Ovary (tissue), 7 donors: ENCODE measurements at regions not wholly inside any gene's neighbourhood (a gene's known extent, or its start where the extent isn't known, plus 50 kb on each side); places are given as distances from the start of the nearest gene placed in this dataset.

Experiments
- DNase-seq, 5 donors: peaks; one replicate each; pipeline ENCODE4 v3.0.0-alpha.2; 2019 to 2020
- H3K27ac ChIP-seq, 2 donors: fragments of 200-600 bp; one replicate each; pipeline versions ENCODE4 v1.5.1 to v1.8.0; 2019 to 2022
- H3K27me3 ChIP-seq: fragments of 200-600 bp; one replicate; pipeline ENCODE4 v1.8.0; 2022
- H3K36me3 ChIP-seq: fragments of 200-600 bp; sonication (generic); one replicate; pipeline ENCODE4 v1.5.1; 2019
- H3K4me1 ChIP-seq: one replicate; pipeline ENCODE4 v1.8.1; 2013; ENCODE audit warnings: mild to moderate bottlenecking, moderate library complexity; ENCODE audit not compliant: insufficient read depth
- H3K4me3 ChIP-seq: fragments of 200-600 bp; sonication (generic); one replicate; pipeline ENCODE4 v1.5.1; 2017
- H3K9me3 ChIP-seq, 2 donors: fragments of 200-600 bp in 1 of 2; sonication (generic) in 1 of 2; one replicate each; pipeline versions ENCODE4 v1.5.1 to v1.8.1; 2013 to 2019; ENCODE audit warnings: mild to moderate bottlenecking in 1 of 2, moderate library complexity in 1 of 2
- EP300 ChIP-seq: sonication (generic); formaldehyde crosslinking; IDR thresholded peaks from one replicate; pipeline ENCODE4 v1.6.1; 2017; ENCODE audit warnings: antibody characterized with exemption
- POLR2A ChIP-seq: fragments of 450-650 bp; IDR thresholded peaks from one replicate; pipeline ENCODE4 v1.6.1; 2017; ENCODE audit warnings: antibody characterized with exemption, mild to moderate bottlenecking, moderate library complexity
- WGBS, 3 donors: extraction: QIAGEN DNeasy Blood & Tissue Kit in 1 of 3; methylation state at CpG; one replicate each; pipeline versions ENCODE4 v1.1.5 to v1.1.7; 2013 to 2017; 5-methylcytosine and 5-hydroxymethylcytosine counted together
- intact Hi-C, 4 donors: fragments of 100-400 bp; cut with DNase I; formaldehyde crosslinking; loops; one replicate each; pipeline versions ENCODE4 v1.11.0 to v1.15.1; 2022 to 2023
- TF ChIP-seq, protein P1 (sequence below), 3 donors: fragments of 450-650 bp in 2 of 3; fragments of 200-600 bp in 1 of 3; IDR thresholded peaks; one replicate each; pipeline versions ENCODE4 v1.5.1 to v1.8.0; 2016 to 2022; ENCODE audit warnings: antibody characterized with exemption in 3 of 3, mild to moderate bottlenecking in 1 of 3
- donor health status: DM: no; HTN: no; CAD: no; lungs with moderate emphysema.
- donor health status: DM: no; HTN: no; CAD: no.
- donor health status: Bipolar disorder and iron deficiency.
- donor health status: DM: no; HTN: no; CAD: no.
- donor health status: DM: yes; HTN: yes; CAD: no.

DNA sequence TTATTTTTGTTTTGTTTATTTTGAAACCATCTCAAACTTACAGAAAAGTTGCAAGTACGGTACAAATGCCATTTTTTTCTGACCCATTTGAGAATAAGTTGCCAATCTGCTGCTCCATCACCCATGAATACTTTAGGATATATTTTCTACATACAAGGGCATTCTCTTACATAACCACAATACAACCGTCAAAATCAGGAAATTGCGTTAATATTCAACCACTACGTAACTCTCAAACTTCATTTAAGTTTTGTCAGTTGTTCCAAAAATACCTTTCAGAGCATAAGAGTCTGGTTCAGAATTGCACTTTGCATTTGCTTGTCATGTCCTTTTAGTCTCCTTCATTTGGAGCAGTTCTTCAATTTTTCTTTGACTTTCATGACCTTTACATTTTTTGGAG, 194.3 kb upstream of the BDNF start:
- Histone ChIP-seq H3K36me3 (no peaks in the 10 kb centered on the region), H3K27ac (no peak overlapping the region), H3K27me3 (no peaks in the 10 kb centered on the region), H3K9me3 (no peaks in the 10 kb centered on the region), H3K4me3 (no peak overlapping the region), H3K4me1 (no peaks in the 10 kb centered on the region)
- TF ChIP-seq, protein P1, sequence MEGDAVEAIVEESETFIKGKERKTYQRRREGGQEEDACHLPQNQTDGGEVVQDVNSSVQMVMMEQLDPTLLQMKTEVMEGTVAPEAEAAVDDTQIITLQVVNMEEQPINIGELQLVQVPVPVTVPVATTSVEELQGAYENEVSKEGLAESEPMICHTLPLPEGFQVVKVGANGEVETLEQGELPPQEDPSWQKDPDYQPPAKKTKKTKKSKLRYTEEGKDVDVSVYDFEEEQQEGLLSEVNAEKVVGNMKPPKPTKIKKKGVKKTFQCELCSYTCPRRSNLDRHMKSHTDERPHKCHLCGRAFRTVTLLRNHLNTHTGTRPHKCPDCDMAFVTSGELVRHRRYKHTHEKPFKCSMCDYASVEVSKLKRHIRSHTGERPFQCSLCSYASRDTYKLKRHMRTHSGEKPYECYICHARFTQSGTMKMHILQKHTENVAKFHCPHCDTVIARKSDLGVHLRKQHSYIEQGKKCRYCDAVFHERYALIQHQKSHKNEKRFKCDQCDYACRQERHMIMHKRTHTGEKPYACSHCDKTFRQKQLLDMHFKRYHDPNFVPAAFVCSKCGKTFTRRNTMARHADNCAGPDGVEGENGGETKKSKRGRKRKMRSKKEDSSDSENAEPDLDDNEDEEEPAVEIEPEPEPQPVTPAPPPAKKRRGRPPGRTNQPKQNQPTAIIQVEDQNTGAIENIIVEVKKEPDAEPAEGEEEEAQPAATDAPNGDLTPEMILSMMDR (IDR thresholded peaks at IDR 0.05) = no peak
- TF ChIP-seq POLR2A (no peak), EP300 (no peak)
- DNase-seq = no peak
- intact Hi-C loops = no loop called here
- 81 to 85% (median 82%) methylated on average over 4 of the region's 4 CpGs for WGBS, 3 donors

DNA sequence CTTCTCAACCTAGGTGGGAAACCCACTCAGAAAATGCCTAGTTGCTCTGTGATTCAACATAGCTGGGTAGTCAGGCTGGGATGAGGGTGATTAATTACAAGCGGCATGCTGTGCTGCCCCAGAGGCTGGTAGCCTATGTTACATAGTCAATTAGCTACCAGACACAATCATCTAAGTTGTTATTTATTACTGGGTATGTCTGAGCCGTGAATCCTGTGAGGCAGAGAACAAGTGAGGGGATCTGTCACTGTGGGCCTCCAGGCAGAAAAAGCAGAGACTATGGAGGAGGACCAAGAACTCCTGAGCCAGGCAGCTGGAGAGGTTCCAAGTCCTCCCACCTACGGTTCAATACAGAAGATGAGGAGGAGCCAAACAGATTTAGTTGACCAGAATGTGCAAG, 186.6 kb upstream of the BDNF start:
- Histone ChIP-seq H3K9me3 (no peaks in the 10 kb centered on the region), H3K4me1 (no peaks in the 10 kb centered on the region), H3K27me3 (no peaks in the 10 kb centered on the region), H3K36me3 (no peaks in the 10 kb centered on the region), H3K27ac (no peak overlapping the region), H3K4me3 (no peak overlapping the region)
- TF ChIP-seq EP300 = no peak
- TF ChIP-seq, protein P1 (IDR thresholded peaks at IDR 0.05) = no peak
- TF ChIP-seq POLR2A = no peak
- 5 to 13% (median 10%) methylated on average over 3 of the region's 3 CpGs for WGBS, 3 donors
- intact Hi-C loops = no loop called here
- no peak for DNase-seq

DNA sequence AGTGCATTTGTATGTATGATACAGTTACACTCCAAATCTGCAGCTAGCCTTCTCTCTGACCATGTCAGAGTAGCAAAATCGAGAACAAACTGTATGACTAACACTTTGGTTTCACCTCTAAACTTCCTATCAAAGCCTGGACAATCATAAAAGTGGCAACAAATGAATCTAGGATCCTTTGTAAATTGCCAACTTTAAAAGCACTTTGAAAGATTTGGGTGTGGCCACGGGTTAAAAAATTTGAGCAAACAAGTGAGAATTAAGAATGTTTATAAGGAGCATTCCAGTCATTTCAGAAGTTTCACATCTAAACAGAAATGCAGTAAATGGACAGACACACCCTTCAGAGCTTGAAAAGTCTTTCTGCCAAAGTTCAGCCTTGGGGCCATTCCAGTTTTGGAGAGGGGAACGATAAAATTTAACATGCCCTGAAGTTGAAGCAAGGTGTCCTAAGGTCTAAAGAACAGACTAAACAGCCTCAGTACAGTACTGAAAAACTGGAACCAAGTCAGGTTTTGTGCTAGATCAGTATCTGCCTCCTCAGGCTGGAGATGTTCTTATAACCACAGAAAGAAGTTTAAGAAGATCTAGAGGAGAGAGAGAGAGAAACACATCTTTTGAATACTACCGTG, 181.9 kb upstream of the BDNF start:
- intact Hi-C loops = no loop called here
- no peaks in the 10 kb centered on the region for H3K9me3 ChIP-seq
- WGBS, 3 donors = 70 to 81% (median 77%) methylated on average over 4 of the region's 4 CpGs
- H3K36me3 ChIP-seq = no peaks in the 10 kb centered on the region
- H3K27ac ChIP-seq = no peak overlapping the region
- DNase-seq = no peak
- no peaks in the 10 kb centered on the region for H3K27me3 ChIP-seq
- no peak overlapping the region for H3K4me3 ChIP-seq
- TF ChIP-seq EP300 (no peak), POLR2A (no peak)
- TF ChIP-seq, protein P1 (IDR thresholded peaks at IDR 0.05) = no peak
- H3K4me1 ChIP-seq = no peaks in the 10 kb centered on the region

DNA sequence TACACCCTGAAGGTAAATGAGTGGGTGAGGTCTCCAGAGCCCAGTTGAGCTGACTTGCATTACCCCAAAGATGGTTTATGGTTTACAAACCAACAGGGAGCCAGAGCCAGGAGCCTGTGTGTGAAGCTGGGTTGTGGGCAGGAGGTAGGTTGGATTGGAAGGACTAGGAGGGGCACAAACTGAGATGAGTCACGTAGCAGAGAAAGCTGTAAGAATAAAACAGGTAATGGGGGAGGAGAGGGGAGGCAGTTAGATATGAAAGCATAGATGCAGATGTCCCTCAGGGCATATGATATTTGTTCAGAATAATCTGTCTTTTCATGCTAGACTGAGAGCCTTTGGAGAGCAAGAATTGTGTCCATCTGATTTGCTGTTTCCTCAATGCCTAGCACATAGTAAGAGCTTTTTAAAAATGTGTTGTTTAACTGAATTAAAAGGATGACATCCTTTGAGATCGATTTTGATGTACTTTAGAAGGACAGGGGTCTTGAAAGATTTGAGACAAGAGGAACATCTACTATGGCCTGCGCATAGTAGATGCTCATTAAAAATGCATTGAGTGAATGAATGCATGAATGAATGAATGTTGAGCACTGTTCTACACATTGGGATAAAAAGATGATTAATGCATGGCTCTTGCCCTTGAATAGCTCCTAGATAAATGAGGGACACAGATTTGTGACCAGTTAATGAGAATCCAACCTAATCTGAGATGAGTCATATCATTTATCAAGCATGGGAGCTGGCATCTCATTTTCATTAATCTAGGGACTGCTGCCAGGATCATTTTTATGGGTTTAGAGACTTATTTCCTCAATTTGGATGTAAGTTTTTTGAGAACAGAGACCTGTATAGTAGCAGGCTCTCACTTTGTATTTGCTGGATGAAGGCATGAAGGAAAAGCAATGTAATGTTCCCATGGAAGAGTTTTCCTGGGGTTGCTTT, 175.8 kb upstream of the BDNF start:
- intact Hi-C loops = no loop called here
- Histone ChIP-seq H3K4me3 (no peak overlapping the region), H3K4me1 (no peaks in the 10 kb centered on the region), H3K36me3 (no peaks in the 10 kb centered on the region), H3K27me3 (no peaks in the 10 kb centered on the region), H3K27ac (no peak overlapping the region), H3K9me3 (no peaks in the 10 kb centered on the region)
- no peak for DNase-seq
- TF ChIP-seq EP300 (no peak), POLR2A (no peak)
- TF ChIP-seq, protein P1 (IDR thresholded peaks at IDR 0.05) = no peak
- WGBS, 3 donors = 62 to 73% (median 69%) methylated on average over 3 of the region's 3 CpGs
